ENCODE measurements at regions not wholly inside any gene's neighbourhood (a gene's known extent, or its start where the extent isn't known, plus 50 kb on each side); places are given as distances from the start of the nearest gene placed in this dataset.

GRCh38 chr17:74126959-74127358 is 76.5 kb upstream of the RPL38 start:
- TF ChIP-seq CTCF (conservative IDR thresholded peaks at IDR 0.05 in 1 of 2, IDR thresholded peaks at IDR 0.05 in 1 of 2; ENCODE audit: extremely low read depth in 1 of 2, insufficient read depth in 1 of 2, low read depth in 1 of 2, low read length in 2 of 2), result no peak
- TF ChIP-seq EZH2 (IDR thresholded peaks at IDR 0.05; ENCODE audit: borderline replicate concordance, low read length), result no peak
